ENCODE measurements at regions not wholly inside any gene's neighbourhood (a gene's known extent, or its start where the extent isn't known, plus 50 kb on each side); places are given as distances from the start of the nearest gene placed in this dataset.

DNA sequence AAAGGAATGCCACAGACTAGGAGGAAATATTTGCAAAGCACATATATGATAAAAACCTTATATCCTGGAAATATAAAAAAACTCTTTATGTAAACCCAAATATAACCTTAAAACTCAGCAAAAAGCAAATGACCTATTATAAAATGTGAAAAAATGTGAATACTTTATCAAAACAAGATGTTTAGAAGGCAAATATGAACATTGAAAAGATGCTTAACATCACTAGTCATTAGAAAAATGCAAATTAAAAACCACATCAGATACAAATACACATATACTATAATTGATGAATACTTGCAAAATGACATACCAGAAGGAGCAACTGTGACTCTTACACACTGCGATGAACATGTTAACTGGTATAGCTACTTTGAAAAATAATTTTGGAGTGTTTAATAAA is 511.2 kb upstream of the LRRC4C start:
- DNase-seq (ENCODE audit: low spot score) (no peak), FAIRE-seq (no peak)

DNA sequence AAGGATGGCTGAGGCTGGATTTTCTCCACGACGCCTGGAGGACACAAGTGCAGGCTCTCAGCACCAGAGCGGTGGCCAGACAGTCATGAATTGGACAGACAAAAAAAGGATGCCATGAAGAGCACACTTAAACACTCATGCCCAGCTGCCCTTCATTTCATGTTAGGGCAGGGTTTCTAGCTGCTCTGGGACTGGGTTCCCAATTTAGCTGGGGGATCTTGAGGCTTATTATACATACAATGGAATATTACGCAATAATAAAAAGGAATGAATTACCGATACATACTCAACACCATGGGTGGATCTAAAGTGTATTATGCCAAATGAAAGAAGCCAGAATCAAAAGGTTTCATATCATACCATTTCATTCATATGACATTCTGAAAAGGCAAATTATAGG is 512.1 kb upstream of the LRRC4C start:
- DNase-seq (ENCODE audit: low spot score) (no peak), FAIRE-seq (no peak)

DNA sequence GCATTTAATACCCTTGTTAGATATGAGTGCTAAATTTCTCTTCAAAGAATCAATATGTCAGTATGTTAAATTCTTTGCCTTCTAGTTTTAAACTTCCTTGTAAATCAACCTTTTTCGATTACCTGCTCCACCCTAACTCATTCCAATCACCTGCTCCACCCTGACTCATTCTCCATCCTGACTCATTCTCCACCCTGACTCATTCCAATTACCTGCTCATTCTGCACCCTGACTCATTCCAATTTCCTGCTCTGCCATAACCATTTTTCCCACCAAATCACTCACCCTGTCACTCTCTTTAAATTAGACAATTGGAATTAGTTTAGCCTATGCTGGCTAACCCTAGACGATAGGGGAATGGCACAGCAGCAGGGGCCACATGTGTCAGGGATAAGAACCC is 519.5 kb upstream of the LRRC4C start:
- FAIRE-seq (no peak), DNase-seq (ENCODE audit: low spot score) (no peak)

DNA sequence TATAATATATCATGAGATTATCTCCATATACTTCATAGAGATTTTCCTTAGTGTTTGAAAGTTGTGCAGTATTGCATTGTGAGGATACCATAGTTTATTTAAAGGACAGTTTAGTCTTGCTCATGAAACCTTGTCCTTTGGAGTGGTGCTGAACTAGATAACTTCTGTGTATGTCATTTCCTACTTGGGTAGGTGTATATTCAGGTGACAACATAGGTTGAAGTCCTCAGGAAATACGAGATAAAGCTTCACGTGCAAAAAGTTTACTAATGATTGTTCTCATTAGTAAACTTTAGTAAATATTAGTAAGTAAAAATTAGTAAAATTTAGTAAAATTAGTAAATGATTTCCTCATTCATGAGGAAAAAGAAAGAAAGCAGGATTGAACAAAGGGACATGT is 521.3 kb upstream of the LRRC4C start:
- no peak for FAIRE-seq
- no peak for DNase-seq (ENCODE audit: low spot score)

DNA sequence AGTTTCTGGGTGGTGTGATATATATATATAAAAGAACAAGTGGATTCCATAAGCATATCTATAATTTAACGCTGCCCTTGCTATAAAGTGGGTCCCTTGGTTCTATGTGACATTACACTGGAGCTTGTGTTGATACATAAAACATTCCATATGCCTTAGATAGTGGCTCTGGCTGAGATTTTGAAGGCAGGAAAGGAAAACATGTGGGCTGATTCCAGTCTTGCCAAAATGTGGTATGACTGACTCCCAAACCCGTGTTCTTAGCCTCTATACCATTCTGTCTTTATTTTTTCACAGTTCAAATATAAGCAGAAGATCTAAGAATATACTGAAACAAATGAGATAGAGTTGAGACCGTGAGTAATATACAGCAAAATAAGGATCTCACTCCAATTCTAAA is 522.8 kb upstream of the LRRC4C start:
- FAIRE-seq = no peak

GRCh38 chr11:41982975-41983374 is 523.5 kb upstream of the LRRC4C start:
- FAIRE-seq (no peak), DNase-seq (ENCODE audit: low spot score) (no peak)

More for the DNA sequence above, 522.8 kb upstream of the LRRC4C start:
- no peak for DNase-seq (ENCODE audit: low spot score)

DNA sequence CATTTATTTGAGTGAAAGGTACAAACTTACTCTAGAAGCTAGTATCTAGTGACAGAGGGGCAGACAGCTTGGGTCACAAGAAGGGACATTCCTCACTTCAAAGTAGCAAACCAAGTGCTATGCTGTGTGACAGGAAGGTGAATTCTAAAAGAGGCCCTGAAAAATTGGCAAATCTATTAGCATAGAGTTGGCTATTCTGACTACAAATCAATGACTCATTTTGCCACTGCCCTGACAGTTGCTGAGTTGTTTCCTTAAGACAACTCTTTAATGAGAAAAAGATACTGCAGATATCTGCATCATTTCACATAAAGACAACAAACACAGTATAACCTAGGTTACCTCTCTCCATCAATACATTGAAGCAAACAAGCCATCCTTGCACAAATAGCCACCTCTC is 524.0 kb upstream of the LRRC4C start:
- DNase-seq (ENCODE audit: low spot score) (no peak), FAIRE-seq (no peak)

DNA sequence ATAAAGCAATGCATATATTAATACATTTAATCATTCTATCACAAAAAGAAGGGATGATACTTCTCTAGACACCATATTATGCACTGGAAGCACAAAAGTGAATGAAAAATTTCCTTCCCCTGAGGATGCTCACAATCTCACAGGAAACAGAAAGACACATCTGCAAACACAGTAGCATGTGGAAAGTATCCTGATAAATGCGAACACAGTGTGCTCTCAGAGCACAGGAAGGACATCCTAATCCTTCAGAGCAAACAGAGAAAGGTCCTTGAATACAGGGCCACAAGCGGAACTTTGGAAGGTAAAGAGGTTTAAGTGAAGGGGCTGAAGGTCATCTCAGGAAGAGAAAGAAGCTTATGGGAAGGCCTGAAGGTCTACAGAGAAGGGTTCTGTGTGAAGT is 524.6 kb upstream of the LRRC4C start:
- FAIRE-seq (no peak), DNase-seq (ENCODE audit: low spot score) (no peak)

DNA sequence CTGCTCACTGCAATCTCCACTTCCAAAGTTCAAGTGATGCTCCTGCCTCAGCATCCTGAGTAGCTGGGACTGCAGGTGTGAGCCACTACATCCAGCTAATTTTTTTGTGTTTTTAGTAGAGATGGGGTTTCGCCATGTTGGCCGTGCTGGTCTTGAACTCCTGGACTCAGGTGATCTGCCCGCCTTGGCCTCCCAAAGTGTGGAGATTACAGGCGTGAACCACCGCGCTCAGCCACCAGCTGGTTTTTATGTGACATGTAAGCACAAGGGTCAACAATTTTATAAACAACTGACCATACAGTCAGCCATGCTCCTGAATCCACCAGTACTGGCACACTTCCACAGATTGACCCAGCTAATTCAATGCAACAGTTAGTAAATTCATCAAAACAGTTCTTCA is 526.3 kb upstream of the LRRC4C start:
- DNase-seq (ENCODE audit: low spot score) (no peak), FAIRE-seq (no peak)

DNA sequence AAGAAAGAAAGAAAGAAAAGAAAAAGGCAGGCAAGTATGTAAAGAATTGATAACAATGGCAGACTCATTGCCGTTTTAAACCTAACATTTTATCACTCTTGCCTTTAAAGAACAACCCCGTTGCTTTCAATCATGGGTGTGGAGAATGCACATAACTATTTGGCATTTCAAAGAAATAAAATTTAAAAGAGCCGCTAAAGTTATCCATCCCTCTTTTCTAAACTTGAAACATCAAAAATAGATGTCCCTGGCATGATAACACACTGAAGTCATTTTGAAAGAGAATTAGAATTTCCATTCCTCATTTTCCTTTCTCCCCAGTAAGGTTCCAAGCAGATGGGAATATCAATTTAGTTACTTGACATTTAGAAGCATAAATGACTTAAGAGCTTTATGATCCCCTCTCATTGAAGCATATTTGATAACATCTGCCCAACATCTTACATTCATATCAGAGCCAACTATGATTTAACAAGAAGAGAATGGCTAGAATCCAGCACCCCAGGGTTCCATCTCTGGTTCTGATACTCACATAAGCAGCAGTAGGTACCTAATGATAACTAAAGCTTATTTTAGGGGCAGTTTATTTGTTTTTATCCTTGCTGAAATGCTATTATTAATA is 529.6 kb upstream of the LRRC4C start:
- FAIRE-seq (no peak), DNase-seq (ENCODE audit: low spot score) (no peak)

- DNase-seq (ENCODE audit: low spot score) = no peak
- no peak for FAIRE-seq
Observed at GRCh38 chr11:41989823-41990380, 530.5 kb upstream of the LRRC4C start.

DNA sequence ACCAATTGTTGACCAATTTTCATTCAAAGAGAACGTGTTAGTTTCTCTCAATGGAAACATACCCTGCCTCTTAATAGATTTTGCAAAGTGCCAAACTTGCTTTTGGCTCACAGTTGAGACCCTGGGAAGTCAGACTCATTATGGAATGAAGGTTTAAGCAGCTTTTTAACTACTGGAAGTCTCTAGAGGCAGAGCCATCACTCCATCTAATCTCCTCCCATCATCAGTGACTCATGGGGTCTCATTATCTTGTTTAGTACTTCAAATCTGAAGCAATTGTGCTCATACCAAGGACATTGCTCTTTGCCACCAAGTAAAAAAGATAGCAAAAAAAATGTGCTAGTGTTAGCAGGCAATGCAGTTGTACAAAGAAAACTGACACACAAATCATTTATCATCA is 537.1 kb upstream of the LRRC4C start:
- FAIRE-seq (no peak), DNase-seq (ENCODE audit: low spot score) (no peak)

DNA sequence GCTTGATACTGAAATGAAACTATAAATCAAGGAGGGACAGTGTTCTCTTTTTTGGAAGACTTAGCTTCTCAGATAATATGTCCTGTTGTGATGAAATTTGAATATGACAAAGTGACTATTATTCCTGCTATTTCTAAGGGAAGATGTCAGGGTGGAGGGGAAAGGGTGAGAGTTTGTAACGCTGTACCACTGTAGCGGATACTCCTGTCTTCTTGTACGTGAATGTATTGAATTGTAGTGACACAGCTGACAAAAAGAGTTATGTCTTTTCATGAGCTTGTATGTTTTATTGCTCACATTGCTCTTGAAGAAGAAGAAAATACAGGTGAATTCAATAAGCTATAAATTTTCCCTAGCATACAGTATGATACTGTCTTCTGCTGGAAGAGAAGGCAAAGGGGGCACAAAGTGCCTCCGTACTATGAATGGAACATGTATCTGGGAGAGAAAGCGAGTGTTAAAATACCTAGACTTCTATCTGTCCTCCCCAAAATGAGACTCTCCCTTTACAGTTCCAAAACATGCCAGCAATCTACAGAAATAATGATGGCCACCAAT is 538.5 kb upstream of the LRRC4C start:
- FAIRE-seq (no peak), DNase-seq (ENCODE audit: low spot score) (no peak)

DNA sequence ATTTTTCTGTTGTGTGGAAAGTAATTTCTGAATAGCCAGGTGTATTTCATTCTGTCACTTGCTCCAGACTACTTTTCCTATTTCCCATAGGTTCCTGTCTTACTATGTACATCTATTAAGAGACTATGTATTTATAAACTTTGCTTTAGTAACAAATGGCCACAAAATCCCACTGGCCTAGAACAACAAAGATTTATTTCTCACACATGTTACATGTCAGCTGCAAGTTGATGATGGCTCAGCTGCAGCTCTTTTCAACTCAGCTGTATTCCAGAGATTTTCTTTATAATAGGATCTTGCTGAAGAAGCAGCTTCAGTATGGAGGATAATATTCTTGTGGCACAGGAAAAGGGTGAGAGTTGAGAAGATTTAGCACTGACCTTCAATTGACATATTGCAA is 539.6 kb upstream of the LRRC4C start:
- DNase-seq (ENCODE audit: low spot score) (no peak), FAIRE-seq (no peak)

DNA sequence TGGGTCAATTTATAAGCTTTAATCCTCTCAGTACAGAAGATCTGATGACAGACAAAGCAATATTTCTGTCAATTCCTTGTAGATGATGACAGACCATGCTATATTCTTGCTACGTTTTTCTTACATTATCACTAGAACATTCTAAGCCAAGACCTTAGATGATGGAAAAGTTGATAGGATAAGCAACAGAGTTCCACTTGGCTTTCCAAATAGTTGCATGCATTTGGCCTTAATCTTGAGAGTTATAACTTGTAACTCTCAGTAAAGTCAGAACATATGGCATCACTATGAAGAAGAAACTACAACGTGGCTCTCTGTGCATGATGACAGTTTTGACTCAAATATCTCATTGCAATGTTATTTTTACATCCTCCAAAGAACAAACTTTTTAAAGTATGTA is 544.3 kb upstream of the LRRC4C start:
- no peak for DNase-seq (ENCODE audit: low spot score)
- no peak for FAIRE-seq

GRCh38 chr11:42006766-42007165 is 547.3 kb upstream of the LRRC4C start:
- no peak for FAIRE-seq
- DNase-seq (ENCODE audit: low spot score) = no peak

- DNase-seq (ENCODE audit: low spot score) = no peak
- no peak for FAIRE-seq
Observed at GRCh38 chr11:42012271-42012670, 552.8 kb upstream of the LRRC4C start.

- DNase-seq (ENCODE audit: low spot score) (no peak), FAIRE-seq (no peak)
Observed at GRCh38 chr11:42013656-42014201, 554.3 kb upstream of the LRRC4C start.

DNA sequence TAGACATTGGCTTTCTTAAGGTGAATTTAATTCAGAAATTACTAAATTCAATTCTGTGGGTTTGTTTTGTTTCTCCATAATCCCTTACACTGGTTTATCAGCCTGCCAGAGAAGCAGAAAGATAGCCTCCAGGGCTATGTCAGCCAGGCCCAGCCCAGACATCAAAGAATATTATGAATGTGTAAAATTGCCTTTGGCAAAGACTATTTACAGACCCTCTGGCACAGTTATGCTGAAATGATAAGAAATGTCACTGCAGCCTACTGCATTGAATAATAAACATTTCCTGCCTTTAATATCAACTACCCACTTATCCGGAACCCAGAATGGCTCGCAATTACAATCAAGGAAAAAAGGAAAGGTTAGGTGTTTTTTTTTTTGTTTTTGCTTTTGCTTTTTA is 562.5 kb upstream of the LRRC4C start:
- FAIRE-seq = no peak
- DNase-seq (ENCODE audit: low spot score) = no peak

- FAIRE-seq (no peak), DNase-seq (ENCODE audit: low spot score) (no peak)
Observed at GRCh38 chr11:42023267-42023666, 563.8 kb upstream of the LRRC4C start.

DNA sequence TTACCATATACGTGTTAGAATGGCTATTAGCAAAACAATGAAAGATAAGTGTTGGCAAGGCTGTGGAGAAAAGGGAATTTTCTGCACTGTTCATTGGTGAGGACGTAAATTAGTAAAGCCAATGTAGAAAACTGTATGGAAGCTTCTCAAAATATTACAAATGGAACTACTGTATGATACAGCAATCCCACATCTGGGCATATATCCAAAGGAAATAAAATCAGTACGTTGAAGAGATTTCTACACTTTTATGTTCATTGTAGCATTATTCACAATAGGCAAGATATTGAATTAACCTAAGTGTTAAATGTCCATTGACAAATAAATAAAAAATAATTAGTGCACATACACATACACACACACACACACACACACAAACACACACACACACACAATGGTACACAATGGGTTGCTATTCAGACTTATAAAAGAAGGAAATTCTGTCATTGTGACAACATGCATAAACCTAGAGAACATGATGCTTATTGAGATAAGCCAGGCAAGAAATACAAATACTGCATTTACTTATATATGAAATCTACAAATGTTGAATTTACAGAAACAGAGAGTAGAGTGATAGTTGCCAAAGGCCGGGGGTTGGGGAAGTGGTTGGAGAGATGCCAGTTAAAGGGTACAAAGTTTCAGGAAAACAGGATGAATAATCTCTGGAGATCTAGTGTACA is 565.8 kb upstream of the LRRC4C start:
- no peak for FAIRE-seq

DNA sequence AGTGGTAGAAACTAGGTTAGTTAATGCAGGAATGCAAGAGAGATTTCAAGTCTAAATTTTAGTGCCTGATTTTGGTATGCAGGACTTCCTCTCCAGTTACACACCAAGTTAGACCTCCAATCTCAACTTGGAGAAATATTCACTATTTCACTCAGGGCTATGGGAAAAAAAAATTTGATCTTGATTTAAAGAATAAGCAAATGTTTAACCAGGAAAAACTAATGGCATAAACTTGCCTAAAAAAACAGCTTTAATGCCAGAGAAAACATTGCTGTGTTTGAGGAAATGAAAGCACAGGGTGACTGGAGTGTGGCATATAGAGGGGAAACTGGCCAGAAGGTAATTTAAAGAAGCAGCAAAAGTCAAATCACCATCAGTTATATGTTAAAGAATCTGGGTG is 575.4 kb upstream of the LRRC4C start:
- FAIRE-seq (no peak), DNase-seq (ENCODE audit: low spot score) (no peak)

More for the DNA sequence above, 565.8 kb upstream of the LRRC4C start:
- no peak for DNase-seq (ENCODE audit: low spot score)

DNA sequence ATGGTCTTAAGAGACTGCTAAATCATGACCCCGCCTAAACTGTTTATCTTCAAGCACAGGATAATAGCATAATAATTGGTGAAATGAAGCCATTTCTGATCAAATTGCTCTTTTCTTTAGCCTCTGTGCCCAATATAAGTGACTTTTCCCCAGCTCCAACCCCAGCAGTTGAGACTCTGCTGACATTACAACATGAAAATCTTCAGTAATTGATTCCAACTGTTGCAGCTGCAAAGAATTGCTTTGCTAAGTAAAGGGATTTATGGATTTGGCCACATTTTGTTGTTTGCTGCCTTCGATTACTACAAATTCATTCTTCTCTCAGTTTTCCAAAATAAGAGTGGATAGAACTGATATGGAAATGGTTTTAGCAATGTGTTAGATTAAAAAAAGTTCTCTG is 576.7 kb upstream of the LRRC4C start:
- FAIRE-seq (no peak), DNase-seq (ENCODE audit: low spot score) (no peak)
